Hematopoietic multipotent progenitor cell treated with erythropoietin and hydrocortisone succinate and interleukin-3 and kit ligand, for 15 days (in vitro differentiated cells): ENCODE measurements at regions not wholly inside any gene's neighbourhood (a gene's known extent, or its start where the extent isn't known, plus 50 kb on each side); places are given as distances from the start of the nearest gene placed in this dataset.
"Not testable (repeated sequence)": the region's sequence is repeated elsewhere in the genome, so short reads cannot be mapped to it uniquely, and the experiment has no call there.

Experiments
- DNase-seq: peaks from one replicate; pipeline ENCODE4 v3.0.0-alpha.2; 2015; ENCODE audit warnings: low spot score

DNA sequence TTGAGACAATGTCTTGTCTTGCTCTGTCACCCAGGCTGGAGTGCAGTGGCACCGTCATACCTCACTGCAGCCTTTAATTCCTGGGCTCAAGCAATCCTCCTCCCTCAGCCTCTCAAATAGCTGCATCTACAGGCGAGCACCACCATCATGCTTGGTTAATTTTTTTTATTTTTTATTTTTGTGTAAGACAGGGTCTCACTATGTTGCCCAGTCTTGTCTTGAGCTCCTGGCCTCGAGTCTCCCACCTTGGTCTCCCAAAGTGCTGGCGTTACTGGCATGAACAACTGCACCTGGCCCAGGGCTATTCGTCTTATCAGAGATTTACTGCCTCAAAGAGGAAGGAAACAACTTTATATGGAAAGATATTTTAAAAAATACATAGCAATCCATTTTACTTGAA is 102.8 kb upstream of the NUPR2 start:
- no peak for DNase-seq

DNA sequence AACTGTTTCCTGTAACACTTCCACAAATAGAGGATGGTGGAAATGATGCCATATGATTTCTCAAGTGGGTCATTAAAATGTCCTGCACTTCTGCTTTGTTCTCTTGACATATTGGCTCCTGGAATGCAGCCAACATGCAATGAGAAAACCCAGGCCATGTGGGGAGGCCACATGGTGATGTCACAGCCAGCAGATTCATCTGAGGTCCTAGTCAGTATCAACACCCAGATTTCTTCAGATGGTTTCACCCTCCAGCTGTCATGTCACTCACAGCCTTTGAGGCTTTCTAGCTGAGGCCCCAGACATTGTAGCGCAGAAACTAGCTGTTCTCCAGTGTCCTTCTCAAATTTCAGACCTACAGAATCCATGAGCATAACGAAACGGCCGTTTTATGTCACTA is 102.3 kb upstream of the NUPR2 start:
- no peak for DNase-seq

DNA sequence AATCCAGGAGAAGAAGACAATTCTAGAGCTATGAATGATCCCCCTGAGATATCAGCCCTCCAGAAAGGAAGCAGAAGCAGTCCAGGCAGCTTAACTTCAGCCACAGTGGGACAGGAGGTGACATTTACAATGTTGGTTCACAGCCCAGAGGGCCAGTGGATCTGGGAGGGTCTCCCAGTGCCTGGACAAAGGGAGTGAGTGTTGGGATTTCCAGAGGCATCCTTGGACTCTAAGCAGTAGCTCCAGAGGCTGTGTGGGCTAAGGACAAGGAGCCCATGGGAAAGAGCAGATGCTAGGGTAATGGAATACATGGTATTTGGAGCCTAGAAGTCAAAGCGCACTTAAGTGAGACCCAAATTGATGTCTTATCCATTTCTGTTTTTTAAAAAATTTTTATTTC is 97.4 kb upstream of the NUPR2 start:
- DNase-seq = no peak

DNA sequence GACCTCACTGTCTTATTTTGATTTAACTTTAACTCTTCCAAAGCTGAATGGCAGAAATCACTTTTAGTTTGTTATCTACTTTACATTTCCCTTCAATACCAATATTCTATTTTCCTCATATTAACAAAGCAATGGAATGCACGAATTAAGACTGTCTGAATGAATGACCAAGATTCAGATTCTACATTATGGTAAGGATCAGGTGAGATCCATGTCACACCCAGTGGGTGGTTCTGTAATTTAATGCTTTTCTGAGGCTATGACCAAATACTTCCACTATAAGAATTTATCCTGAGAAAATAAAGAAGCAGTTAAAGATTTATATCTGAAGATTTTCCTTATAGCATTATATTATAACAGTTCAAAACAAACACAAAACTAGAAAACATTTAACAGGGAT is 90.2 kb upstream of the NUPR2 start:
- DNase-seq = no peak

DNA sequence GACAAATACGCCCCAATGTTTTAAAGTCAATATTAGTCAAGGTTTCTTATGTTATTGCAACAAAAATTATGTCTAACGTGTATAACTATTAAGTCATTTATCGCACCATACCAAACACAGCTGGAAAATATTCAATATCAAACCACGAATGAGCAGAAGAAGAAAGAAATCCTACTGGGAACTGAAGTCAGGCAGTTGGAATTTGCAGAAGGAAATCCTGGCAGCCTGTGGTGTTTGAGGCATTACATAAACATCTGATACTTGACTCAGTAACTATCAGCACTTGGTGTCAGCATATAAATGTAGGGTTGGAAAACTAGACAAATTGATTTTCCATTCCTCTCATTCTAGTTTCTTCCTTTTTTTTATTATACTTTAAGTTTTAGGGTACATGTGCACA is 83.4 kb upstream of the NUPR2 start:
- DNase-seq = no peak

DNA sequence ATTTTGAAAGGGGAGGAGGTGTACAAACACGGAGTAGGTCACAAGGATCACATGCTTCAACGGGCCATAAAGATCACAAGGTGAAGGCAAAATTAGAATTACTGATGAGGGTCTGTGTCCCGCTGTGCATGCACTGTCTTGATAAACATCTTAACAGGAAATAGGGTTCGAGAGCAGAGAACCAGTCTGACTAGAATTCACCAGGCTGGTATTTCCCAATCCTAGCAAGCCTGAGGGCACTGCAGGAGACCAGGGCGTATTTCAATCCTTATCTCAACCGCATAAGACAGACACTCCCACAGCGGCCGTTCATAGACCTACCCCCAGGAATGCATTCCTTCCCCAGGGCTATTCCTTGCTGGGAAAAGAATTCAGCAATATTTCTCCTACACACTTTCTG is 80.0 kb upstream of the NUPR2 start:
- not testable (repeated sequence) for DNase-seq

DNA sequence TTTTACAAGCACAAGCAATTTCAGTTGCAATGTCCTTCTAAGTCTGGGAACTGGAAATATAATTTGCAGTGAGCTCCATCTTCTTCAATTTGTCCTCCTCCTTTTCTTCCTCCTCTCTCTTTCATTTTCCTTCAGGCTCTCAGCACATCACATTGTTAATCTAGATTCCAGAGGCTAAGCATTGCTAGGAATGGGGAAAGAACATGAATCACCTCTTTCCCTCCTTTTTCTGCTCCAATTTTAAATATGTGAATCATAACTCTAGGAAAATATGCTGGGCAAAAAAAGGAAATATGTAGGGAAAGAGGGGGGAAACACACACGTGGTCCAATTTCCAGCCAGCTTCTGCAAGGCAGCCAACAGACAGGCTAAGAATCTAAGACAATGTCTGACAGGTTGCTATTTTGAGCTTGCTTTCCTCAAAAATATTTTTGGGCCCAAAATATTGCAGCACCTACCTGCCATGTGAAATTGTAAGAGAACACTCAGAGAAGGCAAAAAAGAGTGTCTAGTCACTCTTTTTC is 72.7 kb upstream of the NUPR2 start:
- no peak for DNase-seq

DNA sequence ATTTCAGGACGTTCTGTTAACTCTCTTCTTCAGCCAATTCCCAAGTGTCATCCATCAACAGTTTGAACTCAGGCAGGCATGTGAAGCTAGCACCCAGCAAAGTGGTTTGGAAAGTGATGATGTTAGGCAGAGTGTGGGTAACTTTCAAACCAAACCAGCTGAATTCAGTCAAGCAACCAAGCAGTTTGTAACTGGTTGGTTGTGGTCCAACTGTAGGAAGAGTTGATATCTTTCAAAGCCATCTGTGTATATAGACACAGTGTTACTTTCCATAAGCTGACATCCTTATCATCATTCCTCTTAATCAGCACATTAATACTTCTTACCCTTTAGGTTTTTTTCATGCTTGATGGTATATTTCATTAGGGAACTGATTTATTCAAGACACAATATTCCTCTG is 72.2 kb upstream of the NUPR2 start:
- no peak for DNase-seq

DNA sequence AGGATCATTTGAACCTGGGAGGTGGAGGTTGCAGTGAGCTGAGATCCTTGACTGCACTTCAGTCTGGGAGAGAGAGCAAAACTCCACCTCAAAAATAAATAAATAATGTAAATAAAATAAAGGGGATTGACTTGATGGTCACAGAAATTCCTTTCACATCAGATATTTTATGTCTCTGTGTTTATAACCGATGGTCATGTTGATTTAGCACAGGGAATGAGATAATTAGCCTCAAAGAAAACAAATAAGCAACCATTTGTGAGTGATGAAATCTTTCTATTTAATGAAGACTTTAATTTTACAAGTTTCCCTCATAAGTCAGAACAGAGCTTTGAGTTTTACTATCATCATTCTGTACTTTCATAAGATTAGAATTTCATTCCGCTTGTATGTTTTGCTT is 64.8 kb upstream of the NUPR2 start:
- no peak for DNase-seq

DNA sequence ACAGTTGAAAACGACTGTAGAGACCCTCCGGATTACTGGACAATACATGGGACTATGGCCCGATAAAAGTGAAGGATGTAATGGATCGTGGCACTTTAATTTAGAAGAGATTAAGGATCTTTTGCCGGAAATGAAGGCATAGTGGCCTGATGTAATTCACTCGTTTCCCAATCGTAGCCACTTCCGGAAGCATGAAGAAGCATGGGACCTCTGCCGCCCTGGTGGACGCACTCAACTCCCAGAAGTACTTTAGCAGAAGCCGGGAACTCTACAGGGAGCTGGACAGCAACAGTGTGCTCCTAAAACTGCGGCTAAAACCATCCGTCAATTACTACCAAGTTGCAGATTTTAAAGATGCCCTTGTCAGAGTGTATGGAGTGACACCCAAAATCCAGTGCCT is 59.6 kb upstream of the NUPR2 start:
- no peak for DNase-seq

DNA sequence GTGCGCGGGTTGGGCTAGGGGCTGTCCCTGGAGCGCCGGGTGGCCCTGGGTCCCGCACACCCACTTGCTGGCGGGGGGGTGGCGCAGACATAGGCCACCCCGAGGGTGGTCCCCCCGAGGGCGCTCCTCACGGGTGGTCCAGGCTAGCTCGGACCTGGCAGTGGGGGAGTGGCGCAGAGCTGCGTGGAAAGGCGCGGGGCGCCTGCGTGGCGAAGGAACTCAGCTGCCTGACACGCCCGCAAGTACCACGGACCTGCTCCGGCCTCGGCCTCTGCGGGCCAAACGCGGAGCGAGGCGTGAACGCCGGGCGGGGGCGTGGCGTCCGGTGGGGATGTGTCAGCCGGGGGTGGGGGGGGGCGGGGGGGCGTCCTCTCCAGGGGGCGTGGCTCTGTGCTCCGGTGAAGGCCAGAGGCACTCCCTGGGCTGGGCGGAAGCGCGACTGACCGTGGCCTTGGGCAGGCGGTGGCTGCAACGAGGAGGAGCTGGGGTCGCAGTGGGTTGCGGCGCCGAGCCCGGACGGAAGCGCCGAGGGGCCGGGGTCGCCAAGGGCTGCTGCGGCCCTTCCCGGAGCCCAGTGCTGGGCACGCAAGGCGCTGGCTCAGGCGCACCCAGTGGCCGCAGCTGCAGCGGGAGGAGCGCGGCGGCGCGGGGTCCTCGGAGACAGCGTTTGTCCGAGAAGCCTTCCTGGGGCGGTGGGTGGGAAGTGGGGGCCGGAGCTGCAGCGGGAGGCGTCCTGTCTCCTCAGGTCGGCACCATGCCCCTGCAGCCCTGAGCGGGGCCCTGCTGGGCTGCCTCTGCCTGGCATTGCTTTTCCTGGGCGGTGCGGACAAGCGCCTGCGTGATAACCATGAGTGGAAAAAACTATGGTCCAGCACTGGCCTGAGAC is 58.9 kb upstream of the NUPR2 start:
- DNase-seq = no peak

DNA sequence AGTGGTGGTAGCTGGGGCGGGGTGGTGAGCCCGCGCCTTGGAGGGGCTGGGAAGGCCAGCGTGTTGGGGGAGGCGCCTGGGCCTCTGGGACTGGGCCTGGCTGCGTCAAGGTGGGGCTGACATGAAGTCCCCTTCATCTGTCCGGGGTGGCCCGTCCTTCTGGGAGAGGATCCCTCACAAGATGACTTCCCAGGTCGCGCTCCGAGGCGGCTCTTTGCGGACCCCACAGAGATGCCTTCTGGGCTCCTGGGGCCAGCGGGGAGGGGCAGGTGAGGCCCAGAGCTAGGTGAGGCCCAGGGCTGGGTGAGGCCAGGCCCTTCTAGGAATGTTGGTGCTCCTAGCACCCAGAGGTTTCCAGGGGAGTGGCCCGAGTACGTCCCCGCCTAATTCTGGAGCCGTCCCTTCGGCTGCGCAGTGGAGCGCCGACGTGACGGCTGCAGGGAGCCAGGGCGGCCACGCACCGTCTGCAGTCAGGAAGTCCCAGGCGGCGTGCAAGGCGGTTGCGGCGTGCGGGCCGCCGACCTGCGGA is 58.2 kb upstream of the NUPR2 start:
- DNase-seq = no peak
